ENCODE measurements at regions not wholly inside any gene's neighbourhood (a gene's known extent, or its start where the extent isn't known, plus 50 kb on each side); places are given as distances from the start of the nearest gene placed in this dataset.

- no peaks in the 10 kb centered on the region for H3K9me3 ChIP-seq (ENCODE audit: control insufficient read depth in 1 of 2, low read length in 2 of 2)
Observed at GRCh38 chr11:8779732-8780131, 97.1 kb downstream of the RPL27A start.

GRCh38 chr11:8784954-8785353 lies 102.4 kb downstream of the RPL27A start:
- Histone ChIP-seq H3K9me3 (ENCODE audit: control insufficient read depth in 1 of 2, low read length in 2 of 2) (no peaks in the 10 kb centered on the region), H3K4me3 (ENCODE audit: low read depth in 1 of 2, low read length in 2 of 2) (no peak overlapping the region), H3K27ac (ENCODE audit: low read depth, low read length) (no peak overlapping the region), H3K27me3 (ENCODE audit: control insufficient read depth in 1 of 2, insufficient read depth in 2 of 2, low read length in 2 of 2) (no peaks in the 10 kb centered on the region), H3K4me1 (ENCODE audit: control insufficient read depth in 1 of 2, insufficient read depth in 2 of 2, low read length in 2 of 2) (peaks cover 3 to 31% of the 10 kb centered on the region in 2 donors), H3K36me3 (ENCODE audit: control insufficient read depth in 1 of 2, insufficient read depth in 2 of 2, low read length in 2 of 2) (no peaks in the 10 kb centered on the region), H3K9ac (ENCODE audit: low read depth in 1 of 2, low read length in 2 of 2) (no peak overlapping the region)

More at GRCh38 chr11:8779732-8780131, 97.1 kb downstream of the RPL27A start:
- H3K27me3 ChIP-seq (ENCODE audit: control insufficient read depth in 1 of 2, insufficient read depth in 2 of 2, low read length in 2 of 2): no peaks in the 10 kb centered on the region
- no peak overlapping the region for H3K9ac ChIP-seq (ENCODE audit: low read depth in 1 of 2, low read length in 2 of 2)
- H3K4me3 ChIP-seq (ENCODE audit: low read depth in 1 of 2, low read length in 2 of 2): no peak overlapping the region
- H3K4me1 ChIP-seq (ENCODE audit: control insufficient read depth in 1 of 2, insufficient read depth in 2 of 2, low read length in 2 of 2): peaks cover 19 to 31% of the 10 kb centered on the region in 2 donors
- no peak overlapping the region for H3K27ac ChIP-seq (ENCODE audit: low read depth, low read length)
- H3K36me3 ChIP-seq (ENCODE audit: control insufficient read depth in 1 of 2, insufficient read depth in 2 of 2, low read length in 2 of 2): no peaks in the 10 kb centered on the region

- Histone ChIP-seq H3K27me3 (ENCODE audit: control insufficient read depth in 1 of 2, insufficient read depth in 2 of 2, low read length in 2 of 2) (no peaks in the 10 kb centered on the region), H3K27ac (ENCODE audit: low read depth, low read length) (no peak overlapping the region), H3K36me3 (ENCODE audit: control insufficient read depth in 1 of 2, insufficient read depth in 2 of 2, low read length in 2 of 2) (no peaks in the 10 kb centered on the region), H3K4me1 (ENCODE audit: control insufficient read depth in 1 of 2, insufficient read depth in 2 of 2, low read length in 2 of 2) (peaks cover 8 to 34% of the 10 kb centered on the region in 2 donors), H3K4me3 (ENCODE audit: low read depth in 1 of 2, low read length in 2 of 2) (no peak overlapping the region), H3K9me3 (ENCODE audit: control insufficient read depth in 1 of 2, low read length in 2 of 2) (no peaks in the 10 kb centered on the region), H3K9ac (ENCODE audit: low read depth in 1 of 2, low read length in 2 of 2) (no peak overlapping the region)
Observed at GRCh38 chr11:8785457-8785856, 102.9 kb downstream of the RPL27A start.

GRCh38 chr11:8785998-8786397 lies 103.4 kb downstream of the RPL27A start:
- peaks cover 14 to 39% of the 10 kb centered on the region in 2 donors for H3K4me1 ChIP-seq (ENCODE audit: control insufficient read depth in 1 of 2, insufficient read depth in 2 of 2, low read length in 2 of 2)
- no peaks in the 10 kb centered on the region for H3K9me3 ChIP-seq (ENCODE audit: control insufficient read depth in 1 of 2, low read length in 2 of 2)
- no peak overlapping the region for H3K9ac ChIP-seq (ENCODE audit: low read depth in 1 of 2, low read length in 2 of 2)
- no peaks in the 10 kb centered on the region for H3K27me3 ChIP-seq (ENCODE audit: control insufficient read depth in 1 of 2, insufficient read depth in 2 of 2, low read length in 2 of 2)
- no peak overlapping the region for H3K4me3 ChIP-seq (ENCODE audit: low read depth in 1 of 2, low read length in 2 of 2)
- H3K36me3 ChIP-seq (ENCODE audit: control insufficient read depth in 1 of 2, insufficient read depth in 2 of 2, low read length in 2 of 2): no peaks in the 10 kb centered on the region
- H3K27ac ChIP-seq (ENCODE audit: low read depth, low read length): no peak overlapping the region

GRCh38 chr11:8786933-8787332 lies 104.3 kb downstream of the RPL27A start:
- H3K36me3 ChIP-seq (ENCODE audit: control insufficient read depth in 1 of 2, insufficient read depth in 2 of 2, low read length in 2 of 2): no peaks in the 10 kb centered on the region
- no peak overlapping the region for H3K27ac ChIP-seq (ENCODE audit: low read depth, low read length)
- H3K9me3 ChIP-seq (ENCODE audit: control insufficient read depth in 1 of 2, low read length in 2 of 2): no peaks in the 10 kb centered on the region
- H3K9ac ChIP-seq (ENCODE audit: low read depth in 1 of 2, low read length in 2 of 2): no peak overlapping the region
- H3K27me3 ChIP-seq (ENCODE audit: control insufficient read depth in 1 of 2, insufficient read depth in 2 of 2, low read length in 2 of 2): no peaks in the 10 kb centered on the region
- H3K4me1 ChIP-seq (ENCODE audit: control insufficient read depth in 1 of 2, insufficient read depth in 2 of 2, low read length in 2 of 2): peaks cover 18 to 42% of the 10 kb centered on the region in 2 donors
- H3K4me3 ChIP-seq (ENCODE audit: low read depth in 1 of 2, low read length in 2 of 2): no peak overlapping the region

- Histone ChIP-seq H3K36me3 (ENCODE audit: control insufficient read depth in 1 of 2, insufficient read depth in 2 of 2, low read length in 2 of 2) (no peaks in the 10 kb centered on the region), H3K27me3 (ENCODE audit: control insufficient read depth in 1 of 2, insufficient read depth in 2 of 2, low read length in 2 of 2) (no peaks in the 10 kb centered on the region), H3K27ac (ENCODE audit: low read depth, low read length) (no peak overlapping the region), H3K9me3 (ENCODE audit: control insufficient read depth in 1 of 2, low read length in 2 of 2) (no peaks in the 10 kb centered on the region), H3K4me1 (ENCODE audit: control insufficient read depth in 1 of 2, insufficient read depth in 2 of 2, low read length in 2 of 2) (peaks cover 18 to 44% of the 10 kb centered on the region in 2 donors), H3K4me3 (ENCODE audit: low read depth in 1 of 2, low read length in 2 of 2) (no peak overlapping the region), H3K9ac (ENCODE audit: low read depth in 1 of 2, low read length in 2 of 2) (no peak overlapping the region)
Observed at GRCh38 chr11:8787372-8787771, 104.8 kb downstream of the RPL27A start.

GRCh38 chr11:8788616-8789015 lies 106.0 kb downstream of the RPL27A start:
- no peaks in the 10 kb centered on the region for H3K9me3 ChIP-seq (ENCODE audit: control insufficient read depth in 1 of 2, low read length in 2 of 2)
- peaks cover 29 to 56% of the 10 kb centered on the region in 2 donors for H3K4me1 ChIP-seq (ENCODE audit: control insufficient read depth in 1 of 2, insufficient read depth in 2 of 2, low read length in 2 of 2)
- H3K27ac ChIP-seq (ENCODE audit: low read depth, low read length): no peak overlapping the region
- no peaks in the 10 kb centered on the region for H3K27me3 ChIP-seq (ENCODE audit: control insufficient read depth in 1 of 2, insufficient read depth in 2 of 2, low read length in 2 of 2)
- H3K36me3 ChIP-seq (ENCODE audit: control insufficient read depth in 1 of 2, insufficient read depth in 2 of 2, low read length in 2 of 2): no peaks in the 10 kb centered on the region
- no peak overlapping the region for H3K4me3 ChIP-seq (ENCODE audit: low read depth in 1 of 2, low read length in 2 of 2)
- no peak overlapping the region for H3K9ac ChIP-seq (ENCODE audit: low read depth in 1 of 2, low read length in 2 of 2)

GRCh38 chr11:8789864-8790263 lies 107.3 kb downstream of the RPL27A start:
- Histone ChIP-seq H3K36me3 (ENCODE audit: control insufficient read depth in 1 of 2, insufficient read depth in 2 of 2, low read length in 2 of 2) (no peaks in the 10 kb centered on the region), H3K27me3 (ENCODE audit: control insufficient read depth in 1 of 2, insufficient read depth in 2 of 2, low read length in 2 of 2) (no peaks in the 10 kb centered on the region), H3K9me3 (ENCODE audit: control insufficient read depth in 1 of 2, low read length in 2 of 2) (no peaks in the 10 kb centered on the region), H3K4me3 (ENCODE audit: low read depth in 1 of 2, low read length in 2 of 2) (no peak overlapping the region), H3K27ac (ENCODE audit: low read depth, low read length) (no peak overlapping the region), H3K4me1 (ENCODE audit: control insufficient read depth in 1 of 2, insufficient read depth in 2 of 2, low read length in 2 of 2) (peaks cover 40 to 65% of the 10 kb centered on the region in 2 donors), H3K9ac (ENCODE audit: low read depth in 1 of 2, low read length in 2 of 2) (no peak overlapping the region)

- peaks cover 44 to 68% of the 10 kb centered on the region in 2 donors for H3K4me1 ChIP-seq (ENCODE audit: control insufficient read depth in 1 of 2, insufficient read depth in 2 of 2, low read length in 2 of 2)
- H3K4me3 ChIP-seq (ENCODE audit: low read depth in 1 of 2, low read length in 2 of 2): no peak overlapping the region
- H3K9me3 ChIP-seq (ENCODE audit: control insufficient read depth in 1 of 2, low read length in 2 of 2): no peaks in the 10 kb centered on the region
- no peaks in the 10 kb centered on the region for H3K27me3 ChIP-seq (ENCODE audit: control insufficient read depth in 1 of 2, insufficient read depth in 2 of 2, low read length in 2 of 2)
- H3K27ac ChIP-seq (ENCODE audit: low read depth, low read length): no peak overlapping the region
- H3K9ac ChIP-seq (ENCODE audit: low read depth in 1 of 2, low read length in 2 of 2): no peak overlapping the region
- no peaks in the 10 kb centered on the region for H3K36me3 ChIP-seq (ENCODE audit: control insufficient read depth in 1 of 2, insufficient read depth in 2 of 2, low read length in 2 of 2)
Observed at GRCh38 chr11:8790968-8791367, 108.4 kb downstream of the RPL27A start.

- H3K36me3 ChIP-seq (ENCODE audit: control insufficient read depth in 1 of 2, insufficient read depth in 2 of 2, low read length in 2 of 2): no peaks in the 10 kb centered on the region
- no peaks in the 10 kb centered on the region for H3K27me3 ChIP-seq (ENCODE audit: control insufficient read depth in 1 of 2, insufficient read depth in 2 of 2, low read length in 2 of 2)
- H3K27ac ChIP-seq (ENCODE audit: low read depth, low read length): no peak overlapping the region
- H3K4me1 ChIP-seq (ENCODE audit: control insufficient read depth in 1 of 2, insufficient read depth in 2 of 2, low read length in 2 of 2): peaks cover 44 to 55% of the 10 kb centered on the region in 2 donors
- H3K4me3 ChIP-seq (ENCODE audit: low read depth in 1 of 2, low read length in 2 of 2): no peak overlapping the region
- H3K9me3 ChIP-seq (ENCODE audit: control insufficient read depth in 1 of 2, low read length in 2 of 2): no peaks in the 10 kb centered on the region
- no peak overlapping the region for H3K9ac ChIP-seq (ENCODE audit: low read depth in 1 of 2, low read length in 2 of 2)
Observed at GRCh38 chr11:8792710-8793109, 110.1 kb downstream of the RPL27A start.

Measured in duodenal mucosa (tissue), 2 donors.